Keratinocyte (primary cell): ENCODE measurements at regions not wholly inside any gene's neighbourhood (a gene's known extent, or its start where the extent isn't known, plus 50 kb on each side); places are given as distances from the start of the nearest gene placed in this dataset.

Experiments used
- DNase-seq: peaks from one replicate; pipeline ENCODE4 v3.0.0-alpha.2; 2011; ENCODE audit warnings: low read depth, missing footprints, low spot score
- FAIRE-seq: peaks from 2 replicates; lab custom pipeline; 2011; peaks lifted over from hg19 to GRCh38; lab: Jason Lieb, UNC
- H2AFZ ChIP-seq: 2 replicates; pipeline ENCODE4 v1.6.0; 2012; ENCODE audit warnings: low read length, control low read depth, inconsistent platforms; ENCODE audit not compliant: control insufficient read depth
- H3K27ac ChIP-seq: 2 replicates; pipeline ENCODE4 v1.5.1; 2011; ENCODE audit warnings: low read length; ENCODE audit not compliant: control insufficient read depth, insufficient read depth
- H3K27me3 ChIP-seq: 3 replicates; pipeline ENCODE4 v1.6.0; 2011; ENCODE audit warnings: low read length; ENCODE audit not compliant: control insufficient read depth, insufficient read depth; ENCODE audit errors: extremely low read depth
- H3K36me3 ChIP-seq, 2 experiments: 2 replicates in 1 of 2; 3 replicates in 1 of 2; pipeline ENCODE4 v1.5.1; 2011; ENCODE audit warnings: low read length in 2 of 2, mild to moderate bottlenecking in 1 of 2; ENCODE audit not compliant: control insufficient read depth in 2 of 2, insufficient read depth in 2 of 2; ENCODE audit errors: extremely low read depth in 1 of 2
- H3K4me1 ChIP-seq: 3 replicates; pipeline ENCODE4 v1.5.1; 2011; ENCODE audit warnings: low read length; ENCODE audit not compliant: control insufficient read depth, insufficient read depth; ENCODE audit errors: extremely low read depth
- H3K4me2 ChIP-seq: 3 replicates; pipeline ENCODE4 v1.6.0; 2011; ENCODE audit warnings: low read depth, low read length; ENCODE audit not compliant: control insufficient read depth, insufficient read depth; ENCODE audit errors: extremely low read depth
- H3K4me3 ChIP-seq, 3 experiments: fragments of 200-600 bp in 1 of 3; sonication (generic) in 1 of 3; 2 replicates in 2 of 3; 3 replicates in 1 of 3; pipeline ENCODE4 v1.5.1; 2011 to 2016; ENCODE audit warnings: low read length in 3 of 3, mild to moderate bottlenecking in 3 of 3, control low read depth in 2 of 3, inconsistent platforms in 1 of 3, low read depth in 1 of 3, mixed read lengths in 1 of 3, mixed run types in 1 of 3, moderate library complexity in 1 of 3; ENCODE audit not compliant: control insufficient read depth in 2 of 3, insufficient read depth in 2 of 3; ENCODE audit errors: extremely low read depth in 1 of 3
- H3K79me2 ChIP-seq: 2 replicates; pipeline ENCODE4 v1.6.0; 2012; ENCODE audit warnings: low read length; ENCODE audit not compliant: control insufficient read depth, insufficient read depth
- H3K9ac ChIP-seq: 3 replicates; pipeline ENCODE4 v1.6.0; 2011; ENCODE audit warnings: low read length; ENCODE audit not compliant: control insufficient read depth, insufficient read depth; ENCODE audit errors: extremely low read depth
- H3K9me1 ChIP-seq: 3 replicates; pipeline ENCODE4 v1.6.0; 2011; ENCODE audit warnings: low read length; ENCODE audit not compliant: control insufficient read depth, insufficient read depth; ENCODE audit errors: extremely low read depth
- H3K9me3 ChIP-seq: 2 replicates; pipeline ENCODE4 v1.5.1; 2012; ENCODE audit warnings: low read depth, low read length; ENCODE audit not compliant: control insufficient read depth
- H4K20me1 ChIP-seq: 3 replicates; pipeline ENCODE4 v1.6.0; 2011; ENCODE audit warnings: low read length; ENCODE audit not compliant: control insufficient read depth, insufficient read depth; ENCODE audit errors: extremely low read depth
- EZH2 ChIP-seq: IDR thresholded peaks from one replicate; pipeline ENCODE4 v1.6.1; 2012; ENCODE audit warnings: inconsistent platforms, mild to moderate bottlenecking, low read length, moderate library complexity
- dilution Hi-C: fragments of 300-500 bp; cut with MboI; formaldehyde crosslinking; loops from one replicate; pipeline ENCODE4 v1.7.0; 2020; ENCODE audit warnings: low sequenced_read_pairs; ENCODE audit not compliant: extremely low pct_ligation_motif_present
- TF ChIP-seq, protein P1 (sequence below), 3 experiments: IDR thresholded peaks in 1 of 3; conservative IDR thresholded peaks in 1 of 3; optimal IDR thresholded peaks in 1 of 3; 2 replicates in 2 of 3; 3 replicates in 1 of 3; pipeline versions ENCODE3 to v1.5.1; 2011; ENCODE audit warnings: low read length in 3 of 3, mild to moderate bottlenecking in 3 of 3, moderate library complexity in 2 of 3, control low read depth in 1 of 3, inconsistent platforms in 1 of 3; ENCODE audit not compliant: insufficient read depth in 2 of 3; ENCODE audit errors: extremely low read depth in 1 of 3

DNA sequence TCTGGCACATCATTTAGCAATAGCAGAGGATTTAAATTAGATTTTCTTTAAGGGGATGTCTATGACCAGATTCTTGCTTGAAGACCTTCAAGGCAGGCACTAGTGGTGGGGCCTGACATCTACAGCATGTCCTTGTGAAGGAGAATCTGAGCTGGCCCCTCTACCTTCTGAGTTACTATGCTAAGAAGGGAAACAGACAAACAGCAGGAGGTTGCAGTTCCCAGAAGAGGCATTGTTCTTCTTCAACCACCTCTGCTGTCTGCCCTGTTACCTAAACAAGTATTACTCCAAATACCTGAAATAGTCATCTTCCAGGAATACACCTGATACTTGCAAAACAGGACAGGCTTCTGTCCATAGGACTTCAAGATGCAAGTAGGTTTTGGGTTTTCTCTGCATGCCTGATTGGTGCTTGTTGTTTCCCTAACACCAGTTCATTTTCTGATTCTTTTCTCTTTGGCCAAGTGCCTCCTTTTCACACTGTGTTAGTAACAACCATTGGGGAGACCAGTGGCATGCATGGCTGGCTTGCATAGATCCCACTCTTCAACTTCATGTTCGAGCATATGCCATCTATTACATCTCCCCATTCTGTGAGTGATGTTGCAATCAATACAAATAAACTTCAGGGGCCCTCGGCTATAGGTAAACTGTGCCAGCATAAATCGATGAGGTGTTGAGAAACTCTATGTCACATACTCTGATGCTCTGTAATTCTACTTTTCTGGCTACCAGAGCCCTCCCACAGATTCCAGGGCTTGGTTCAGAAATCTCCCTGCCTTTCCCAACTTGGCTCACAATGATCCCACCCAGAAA, 93.0 kb upstream of the DUSP10 start:
- Histone ChIP-seq H3K36me3 (no peaks in the 10 kb centered on the region), H3K27me3 (no peaks in the 10 kb centered on the region), H3K4me3 (no peak overlapping the region), H3K79me2 (no peaks in the 10 kb centered on the region), H3K4me2 (no peak overlapping the region), H3K27ac (no peak overlapping the region), H4K20me1 (no peaks in the 10 kb centered on the region), H3K9me3 (no peaks in the 10 kb centered on the region), H3K9ac (no peak overlapping the region), H3K4me1 (peaks cover 46% of the 10 kb centered on the region), H2AFZ (no peak overlapping the region), H3K9me1 (no peaks in the 10 kb centered on the region)
- FAIRE-seq (peak; percentile 46), DNase-seq (no peak)
- dilution Hi-C loops = no loop called here
- TF ChIP-seq EZH2 = no peak
- TF ChIP-seq, protein P1, sequence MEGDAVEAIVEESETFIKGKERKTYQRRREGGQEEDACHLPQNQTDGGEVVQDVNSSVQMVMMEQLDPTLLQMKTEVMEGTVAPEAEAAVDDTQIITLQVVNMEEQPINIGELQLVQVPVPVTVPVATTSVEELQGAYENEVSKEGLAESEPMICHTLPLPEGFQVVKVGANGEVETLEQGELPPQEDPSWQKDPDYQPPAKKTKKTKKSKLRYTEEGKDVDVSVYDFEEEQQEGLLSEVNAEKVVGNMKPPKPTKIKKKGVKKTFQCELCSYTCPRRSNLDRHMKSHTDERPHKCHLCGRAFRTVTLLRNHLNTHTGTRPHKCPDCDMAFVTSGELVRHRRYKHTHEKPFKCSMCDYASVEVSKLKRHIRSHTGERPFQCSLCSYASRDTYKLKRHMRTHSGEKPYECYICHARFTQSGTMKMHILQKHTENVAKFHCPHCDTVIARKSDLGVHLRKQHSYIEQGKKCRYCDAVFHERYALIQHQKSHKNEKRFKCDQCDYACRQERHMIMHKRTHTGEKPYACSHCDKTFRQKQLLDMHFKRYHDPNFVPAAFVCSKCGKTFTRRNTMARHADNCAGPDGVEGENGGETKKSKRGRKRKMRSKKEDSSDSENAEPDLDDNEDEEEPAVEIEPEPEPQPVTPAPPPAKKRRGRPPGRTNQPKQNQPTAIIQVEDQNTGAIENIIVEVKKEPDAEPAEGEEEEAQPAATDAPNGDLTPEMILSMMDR (optimal IDR thresholded peaks at IDR 0.05 in 1 of 3, IDR thresholded peaks at IDR 0.05 in 1 of 3, conservative IDR thresholded peaks at IDR 0.05 in 1 of 3; ENCODE audit: extremely low read depth in 1 of 3, insufficient read depth in 2 of 3, low read length in 3 of 3) = no peak

DNA sequence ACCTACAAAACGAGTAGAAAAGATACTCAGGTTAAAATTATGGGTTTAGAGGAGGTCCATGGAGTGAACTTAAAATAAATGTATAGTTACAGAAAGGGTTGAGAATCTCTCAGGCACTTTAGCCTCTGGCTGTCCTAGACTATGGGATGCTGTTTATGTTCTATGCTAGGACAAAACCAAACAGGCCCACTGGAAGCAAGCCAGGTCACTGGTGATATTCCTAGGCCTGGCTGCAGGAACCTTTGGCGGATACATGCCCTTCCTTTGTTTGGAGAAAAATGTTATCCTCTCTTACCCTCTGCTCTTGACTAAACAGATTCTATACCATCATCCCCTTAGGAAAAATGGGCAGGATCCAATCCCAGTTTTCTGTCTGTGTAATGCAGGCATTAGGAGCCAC, 90.7 kb upstream of the DUSP10 start:
- peak overlapping the region; percentile 44 for H3K9ac ChIP-seq

More for the DNA sequence above, 90.7 kb upstream of the DUSP10 start:
- Histone ChIP-seq H4K20me1 (no peaks in the 10 kb centered on the region), H3K9me1 (no peaks in the 10 kb centered on the region), H3K36me3 (no peaks in the 10 kb centered on the region), H3K4me3 (no peak overlapping the region), H3K27me3 (no peaks in the 10 kb centered on the region), H3K4me1 (peaks cover 57% of the 10 kb centered on the region), H3K4me2 (peak overlapping the region; percentile 66), H3K27ac (peak overlapping the region; percentile 84), H3K79me2 (no peaks in the 10 kb centered on the region), H3K9me3 (no peaks in the 10 kb centered on the region), H2AFZ (no peak overlapping the region)
- no peak for DNase-seq
- dilution Hi-C loops = no loop called here
- no peak for TF ChIP-seq EZH2
- TF ChIP-seq, protein P1 (optimal IDR thresholded peaks at IDR 0.05 in 1 of 3, IDR thresholded peaks at IDR 0.05 in 1 of 3, conservative IDR thresholded peaks at IDR 0.05 in 1 of 3; ENCODE audit: extremely low read depth in 1 of 3, insufficient read depth in 2 of 3, low read length in 3 of 3) = no peak
- FAIRE-seq = peak; percentile 84
